ENCODE measurements at regions not wholly inside any gene's neighbourhood (a gene's known extent, or its start where the extent isn't known, plus 50 kb on each side); places are given as distances from the start of the nearest gene placed in this dataset.

DNA sequence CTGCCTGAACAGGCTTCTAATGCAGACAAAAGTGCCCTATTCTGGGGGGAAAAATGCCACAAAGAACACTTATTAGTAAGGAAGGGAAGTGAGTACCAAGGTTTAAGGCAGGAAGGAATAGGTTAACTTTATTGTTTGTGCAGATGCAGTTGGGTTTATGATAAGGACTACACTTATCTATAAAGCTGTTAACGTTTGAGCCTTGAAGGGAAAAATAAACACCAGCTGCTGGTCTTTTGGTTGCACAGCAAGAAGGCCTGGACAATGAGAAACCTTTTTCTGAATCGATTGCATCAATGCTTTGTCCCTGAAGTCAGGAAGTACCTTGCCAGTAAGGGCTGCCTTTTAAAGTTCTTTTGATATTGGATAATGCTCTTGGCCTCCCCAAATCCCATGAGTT, 407.8 kb downstream of the ATP23 start:
- ATAC-seq (no peak), DNase-seq (ENCODE audit: low spot score) (no peak)

DNA sequence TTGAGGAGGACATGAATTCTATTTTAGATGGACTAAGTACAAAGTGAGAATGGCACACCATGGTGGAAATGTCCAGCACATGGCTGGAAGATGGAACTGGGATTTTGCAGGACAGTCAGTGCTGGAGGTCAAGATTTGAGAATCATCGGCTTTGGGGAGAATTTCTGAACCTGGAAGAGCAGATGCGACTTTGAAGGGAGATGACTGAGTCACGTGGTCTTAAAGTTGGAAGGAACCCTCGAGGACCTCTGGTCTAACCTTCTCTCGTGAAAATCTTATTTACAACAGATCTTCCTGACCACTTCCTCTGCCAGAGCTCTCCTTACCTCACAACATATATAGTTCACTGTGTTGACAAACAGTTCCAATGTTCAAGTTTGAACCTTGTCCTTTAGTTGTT, 415.4 kb downstream of the ATP23 start:
- DNase-seq (ENCODE audit: low spot score) (no peak), ATAC-seq (no peak)

DNA sequence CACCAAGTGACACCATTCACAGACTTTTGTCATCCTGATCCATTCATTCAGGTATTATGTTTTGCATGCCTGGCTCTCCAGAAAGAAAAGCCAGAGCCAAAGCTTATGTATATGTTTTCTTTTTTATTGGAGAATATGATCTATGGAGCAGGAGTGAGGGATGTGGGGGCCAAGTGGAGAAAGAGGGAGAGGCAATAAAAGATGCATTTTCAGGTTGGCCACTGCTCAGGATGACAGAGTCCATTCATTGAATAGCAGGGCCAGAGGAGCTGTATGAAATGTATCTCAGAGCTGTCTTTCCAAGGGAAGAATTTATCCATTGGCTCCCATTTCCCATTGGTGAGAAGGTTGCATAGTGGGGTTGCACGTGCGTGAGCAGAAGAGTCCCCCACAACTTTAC, 416.1 kb downstream of the ATP23 start:
- ATAC-seq (no peak), DNase-seq (ENCODE audit: low spot score) (no peak)

DNA sequence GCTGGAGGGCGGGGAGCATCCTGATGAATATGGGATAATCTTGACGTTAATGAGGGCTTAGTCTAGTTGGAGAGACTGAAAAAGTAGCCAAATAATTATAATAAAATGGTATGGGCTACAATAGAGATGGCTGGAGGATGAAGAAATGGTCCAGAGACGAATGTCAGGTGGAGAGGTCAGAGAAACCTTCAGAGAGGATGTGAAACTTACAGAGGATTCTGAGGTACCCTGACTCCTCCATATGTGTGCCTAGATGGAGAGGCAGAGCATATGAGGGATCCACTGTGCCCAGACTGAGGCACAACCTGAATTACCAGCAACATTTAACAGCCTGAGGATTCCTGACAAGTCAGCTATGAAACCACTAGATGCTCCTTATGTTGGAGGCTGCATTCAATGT, 417.0 kb downstream of the ATP23 start:
- ATAC-seq (no peak), DNase-seq (ENCODE audit: low spot score) (no peak)

DNA sequence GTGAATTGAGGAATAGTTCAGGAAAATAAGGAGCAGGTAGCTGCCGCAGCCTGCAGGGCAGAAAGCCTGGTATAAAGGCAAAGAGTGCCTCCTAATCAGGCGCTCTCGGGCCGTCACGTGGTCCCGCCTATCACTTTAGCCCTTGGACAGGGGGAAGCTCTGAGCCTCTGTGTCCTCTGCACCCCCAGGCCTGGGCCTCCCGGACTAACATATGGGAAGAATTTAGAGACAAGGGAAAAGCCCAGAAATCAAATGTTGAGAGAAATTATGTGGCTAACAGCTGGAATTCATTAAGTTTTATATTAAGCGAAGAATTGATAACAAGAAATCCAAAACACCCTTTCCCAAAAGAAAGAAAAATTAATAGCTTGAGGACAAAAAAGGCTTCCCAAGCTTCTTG, 417.7 kb downstream of the ATP23 start:
- DNase-seq (ENCODE audit: low spot score), result no peak
- ATAC-seq, result no peak

DNA sequence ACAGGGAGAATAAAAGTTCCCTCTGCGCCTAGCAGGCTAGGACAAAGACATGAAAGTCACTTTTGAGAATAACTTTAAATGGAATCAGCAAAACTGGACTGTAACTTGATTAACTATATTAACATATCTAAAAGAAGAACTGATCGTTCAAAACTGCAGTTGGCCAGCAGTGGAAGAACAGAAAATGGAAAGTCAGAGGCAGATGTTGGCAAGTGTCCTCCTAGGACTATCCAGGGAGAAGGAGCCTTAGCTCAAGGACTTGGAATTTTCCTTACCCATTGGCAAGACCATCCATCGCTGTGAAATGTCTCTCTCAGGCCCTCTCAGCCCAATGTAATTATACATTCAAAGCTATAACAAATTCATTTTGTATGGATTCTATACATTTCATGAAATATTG, 419.7 kb downstream of the ATP23 start:
- DNase-seq (ENCODE audit: low spot score) (no peak), ATAC-seq (no peak)

DNA sequence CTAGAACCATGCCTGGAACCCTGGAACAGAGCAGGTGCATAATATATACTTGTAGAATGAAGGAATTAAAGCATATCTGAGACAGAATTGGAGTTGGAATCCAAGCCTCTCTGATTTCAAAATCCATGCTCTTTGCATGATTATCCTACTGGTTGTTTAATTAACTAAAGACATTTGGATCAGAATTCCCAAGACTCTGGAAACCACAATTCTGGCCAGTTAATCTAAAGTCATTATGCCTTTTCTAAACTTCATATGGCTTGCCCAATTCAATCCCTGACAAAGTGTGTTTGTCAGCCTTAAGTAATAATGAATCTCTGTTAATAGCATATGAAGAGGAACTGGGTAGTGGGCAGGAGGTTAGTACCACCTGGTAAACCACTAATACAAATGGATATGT, 422.6 kb downstream of the ATP23 start:
- DNase-seq (ENCODE audit: low spot score) (no peak), ATAC-seq (no peak)

DNA sequence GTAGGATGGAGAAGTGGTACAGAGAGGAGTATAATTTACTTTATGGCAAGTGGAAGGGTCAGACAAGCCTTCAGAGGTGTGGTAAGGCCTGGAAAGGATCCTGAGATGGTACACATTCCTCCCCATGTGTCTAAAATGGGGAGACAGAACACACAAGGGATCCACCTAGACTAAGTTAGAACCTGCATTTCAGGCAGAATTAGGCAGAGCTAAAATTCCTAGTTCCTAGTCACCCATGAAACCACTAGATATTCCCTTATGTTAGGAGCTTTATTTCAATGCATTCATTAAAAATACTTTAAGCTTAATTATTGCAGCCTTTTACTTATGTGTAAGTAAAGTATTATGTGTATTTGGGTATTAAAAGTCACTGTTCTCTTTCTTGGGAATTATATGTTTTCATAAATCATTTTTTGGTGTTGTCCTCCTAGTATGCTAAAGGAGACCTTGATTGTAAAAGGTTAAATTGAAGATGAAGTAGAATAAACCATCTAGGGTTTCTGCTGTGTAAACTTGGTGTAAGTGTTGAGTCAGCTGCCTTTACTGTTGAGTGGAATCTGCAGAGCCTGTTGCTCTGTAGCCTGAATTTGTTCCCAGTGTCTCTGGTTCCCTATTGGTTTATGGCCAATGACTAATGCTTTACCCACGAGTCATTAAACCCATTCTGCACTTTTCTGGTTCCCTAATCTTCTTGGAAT, 423.2 kb downstream of the ATP23 start:
- DNase-seq (ENCODE audit: low spot score), result no peak
- no peak for ATAC-seq

DNA sequence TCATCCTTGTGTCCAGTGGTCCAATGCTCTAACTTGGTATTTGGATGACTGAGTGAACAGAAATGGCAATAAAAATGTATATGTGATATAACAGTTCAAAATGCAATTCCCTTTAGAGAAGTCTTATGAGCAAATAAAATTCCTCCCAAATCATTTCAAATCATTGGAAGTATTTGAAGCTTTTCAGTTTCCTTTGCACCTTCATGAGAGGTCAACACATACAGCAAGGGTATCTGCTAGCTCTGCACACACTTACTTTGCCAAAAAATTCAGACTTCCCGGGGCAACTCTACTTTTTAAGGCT, 423.7 kb downstream of the ATP23 start:
- no peak for DNase-seq (ENCODE audit: low spot score)
- no peak for ATAC-seq

DNA sequence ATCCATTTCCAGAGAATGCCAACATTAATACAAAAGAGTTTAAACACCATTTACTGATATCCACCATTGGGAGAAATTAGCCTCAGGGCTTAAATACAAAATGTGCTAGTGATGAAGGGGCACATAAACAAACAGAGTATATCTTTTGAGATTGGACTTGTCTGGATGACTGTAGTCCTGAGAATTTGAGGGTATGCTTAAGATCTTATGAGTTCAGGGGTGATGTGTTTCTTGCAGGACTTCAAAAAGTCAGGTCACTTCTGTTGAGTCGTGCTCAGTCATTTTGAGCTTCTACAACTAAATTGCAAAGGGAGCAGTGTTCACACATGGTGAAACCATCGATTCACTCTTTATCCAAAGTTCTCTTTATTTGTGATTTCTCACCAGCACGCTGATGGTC, 425.7 kb downstream of the ATP23 start:
- DNase-seq (ENCODE audit: low spot score), result no peak
- ATAC-seq, result no peak

DNA sequence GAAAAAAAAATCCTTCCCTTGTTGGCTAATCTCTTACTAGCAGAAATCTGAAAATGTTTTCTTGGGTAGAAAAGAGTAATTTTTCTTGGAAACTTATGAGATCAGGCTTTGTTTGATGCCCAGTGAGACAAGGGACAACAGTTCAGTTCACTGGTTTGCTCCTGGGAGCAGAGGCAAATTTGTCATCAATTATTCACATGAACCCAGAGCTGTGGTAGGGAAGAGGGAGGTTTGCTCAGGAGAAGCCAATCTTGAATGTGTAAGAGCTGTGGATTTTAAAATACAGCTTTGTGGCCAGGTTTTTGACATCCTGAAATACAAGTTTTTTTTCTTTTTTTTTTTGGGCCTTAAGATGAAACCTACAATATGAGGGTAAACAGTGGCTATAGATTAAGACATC, 426.6 kb downstream of the ATP23 start:
- no peak for DNase-seq (ENCODE audit: low spot score)
- ATAC-seq, result no peak

DNA sequence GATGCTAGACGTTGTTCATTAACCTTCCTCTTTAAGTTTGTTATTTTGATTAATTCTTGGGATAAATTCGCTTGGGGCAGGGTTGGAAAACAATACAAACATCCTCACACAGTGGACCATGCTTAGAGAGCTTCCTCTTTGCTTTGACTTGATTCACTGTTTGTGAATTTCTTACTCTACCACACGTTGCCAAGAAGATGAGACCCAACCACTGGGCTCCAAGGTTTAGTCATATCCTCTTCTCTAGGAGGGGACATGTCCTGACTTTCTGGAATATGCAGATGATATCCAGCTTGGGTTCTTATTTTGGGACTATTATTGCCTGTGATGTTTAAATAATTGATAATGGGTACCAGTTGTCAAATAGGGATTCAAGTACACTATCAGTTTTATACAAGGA, 428.2 kb downstream of the ATP23 start:
- no peak for DNase-seq (ENCODE audit: low spot score)
- no peak for ATAC-seq

DNA sequence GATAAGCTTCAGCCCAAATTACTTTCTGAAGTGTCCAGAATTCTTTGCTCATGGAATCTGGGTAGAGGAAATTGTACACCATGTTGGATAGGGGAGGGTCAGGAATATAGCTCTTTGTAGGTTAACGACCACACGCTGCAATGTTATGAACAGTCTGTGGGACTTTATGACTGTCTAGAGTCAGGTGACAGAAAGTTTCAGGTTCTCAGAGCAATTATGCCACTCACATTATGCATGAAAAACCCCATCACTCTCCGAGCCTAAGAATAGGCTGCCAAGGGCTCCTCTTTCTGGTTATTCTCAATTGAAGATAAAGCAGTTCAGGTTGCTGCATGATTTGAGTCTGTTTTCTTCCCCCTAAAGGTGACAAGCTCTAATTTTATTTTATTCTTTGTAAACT, 430.9 kb downstream of the ATP23 start:
- no peak for DNase-seq (ENCODE audit: low spot score)
- ATAC-seq, result no peak

DNA sequence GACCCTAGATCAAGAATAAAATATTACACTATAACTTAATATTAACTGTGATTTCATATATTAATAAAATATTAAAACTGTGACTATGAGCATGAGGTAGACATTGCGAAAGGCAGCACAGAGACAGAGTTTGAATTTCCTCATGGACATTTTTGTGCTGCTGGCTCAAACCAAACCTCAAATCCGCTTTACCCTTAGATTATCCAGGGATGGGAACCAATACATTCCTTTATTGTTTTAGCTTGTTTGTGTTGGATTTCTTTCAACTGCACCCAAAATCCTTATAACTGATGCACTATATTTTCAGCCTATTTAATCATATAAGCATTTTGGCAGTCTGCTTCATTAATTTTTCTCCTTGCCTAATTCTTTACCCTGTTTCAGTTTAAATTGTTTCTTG, 436.7 kb downstream of the ATP23 start:
- DNase-seq (ENCODE audit: low spot score) (no peak), ATAC-seq (no peak)

DNA sequence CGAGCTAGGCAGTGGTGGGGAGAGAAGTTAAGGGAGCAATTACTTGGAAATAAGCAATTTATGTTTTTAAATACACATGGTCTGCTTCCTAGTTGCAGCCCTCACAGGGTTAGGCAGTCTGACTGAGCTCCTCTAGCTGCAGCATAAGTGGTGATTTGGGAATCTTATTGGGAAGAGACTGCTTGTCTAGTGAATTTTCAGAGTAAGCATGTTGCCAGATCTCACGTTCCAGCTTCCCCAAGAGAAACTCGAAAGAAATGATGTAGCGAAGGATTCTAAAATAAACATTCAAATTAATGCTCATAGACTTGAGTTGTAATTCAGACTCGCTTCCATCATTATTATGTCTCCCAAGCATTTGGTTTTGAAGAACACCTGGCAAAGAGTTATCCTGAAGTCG, 440.2 kb downstream of the ATP23 start:
- ATAC-seq (no peak), DNase-seq (ENCODE audit: low spot score) (no peak)

DNA sequence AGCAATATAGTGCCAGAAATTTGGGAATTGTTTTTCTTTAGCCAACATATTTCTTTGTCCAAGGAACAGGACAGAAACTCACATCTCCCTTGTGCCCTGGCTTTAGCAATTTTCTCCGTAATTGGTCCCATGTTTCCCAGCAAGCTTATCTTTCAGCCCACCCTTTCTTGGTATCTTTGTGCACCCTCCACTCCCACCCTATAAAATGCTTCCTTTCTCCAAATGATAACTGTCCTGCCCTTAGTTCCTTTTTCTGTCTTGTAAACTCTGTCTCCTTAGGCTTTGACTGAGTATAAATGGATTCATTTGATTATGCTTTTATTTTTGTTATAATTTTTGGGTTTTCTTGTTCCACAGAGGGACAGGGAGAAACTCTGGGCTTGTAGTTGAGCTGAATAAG, 442.8 kb downstream of the ATP23 start:
- ATAC-seq (no peak), DNase-seq (ENCODE audit: low spot score) (no peak)

DNA sequence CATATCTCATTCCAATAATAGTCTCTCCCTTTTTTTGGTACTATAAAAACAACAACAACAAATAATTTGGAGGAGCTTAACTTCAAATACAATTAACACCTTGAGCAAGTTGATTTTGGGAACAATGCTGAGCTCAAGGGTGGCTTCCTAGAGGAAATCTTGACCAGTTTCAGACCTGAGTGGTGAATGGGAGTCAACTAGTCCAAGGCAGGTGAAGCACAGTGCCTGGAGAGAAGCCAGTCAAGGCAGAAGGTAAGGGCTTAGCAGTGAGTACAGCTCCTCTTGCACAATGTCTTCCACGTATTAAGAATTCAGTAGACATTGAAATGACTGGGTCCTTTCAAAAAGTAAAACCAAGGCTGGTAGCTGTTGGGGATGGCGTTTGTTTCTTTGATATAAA, 444.8 kb downstream of the ATP23 start:
- ATAC-seq (no peak), DNase-seq (ENCODE audit: low spot score) (no peak)

DNA sequence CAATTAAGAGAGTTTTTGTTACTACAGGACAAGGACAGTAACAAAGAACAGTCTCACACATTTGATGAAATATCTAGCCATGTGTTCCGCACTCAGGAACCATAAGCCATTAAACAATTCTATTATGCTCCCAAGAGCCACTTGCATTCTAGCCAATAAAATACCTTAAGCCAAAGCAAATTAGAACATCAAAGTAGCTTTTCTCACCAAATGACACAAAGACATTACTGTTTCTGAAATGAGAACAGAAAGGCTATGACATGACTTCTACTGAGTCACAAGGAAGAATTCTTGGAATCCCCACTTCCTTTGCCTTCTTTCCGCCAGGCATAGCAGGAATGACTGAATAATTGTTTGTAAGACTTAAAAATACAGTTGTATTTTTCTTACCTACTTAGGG, 445.8 kb downstream of the ATP23 start:
- DNase-seq (ENCODE audit: low spot score), result no peak
- no peak for ATAC-seq

DNA sequence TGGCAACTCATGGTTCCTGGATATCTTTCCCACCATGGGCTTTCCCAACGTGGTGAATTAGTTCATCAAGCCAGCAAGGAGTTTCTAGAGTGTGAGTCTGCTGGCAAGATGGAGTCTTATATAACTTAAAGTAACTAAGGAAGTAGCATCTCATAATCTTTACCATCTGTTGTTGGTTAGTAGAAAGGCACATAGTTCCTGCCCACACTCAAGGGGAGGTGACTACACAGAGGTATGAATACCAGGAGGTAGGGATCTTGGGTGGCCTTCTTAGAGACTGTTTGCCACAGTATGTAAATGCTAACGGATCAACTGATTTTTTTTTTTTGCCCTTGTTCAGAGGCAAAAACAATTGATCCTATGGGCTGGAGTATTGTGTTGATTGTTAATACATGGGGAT, 446.9 kb downstream of the ATP23 start:
- no peak for ATAC-seq
- no peak for DNase-seq (ENCODE audit: low spot score)

DNA sequence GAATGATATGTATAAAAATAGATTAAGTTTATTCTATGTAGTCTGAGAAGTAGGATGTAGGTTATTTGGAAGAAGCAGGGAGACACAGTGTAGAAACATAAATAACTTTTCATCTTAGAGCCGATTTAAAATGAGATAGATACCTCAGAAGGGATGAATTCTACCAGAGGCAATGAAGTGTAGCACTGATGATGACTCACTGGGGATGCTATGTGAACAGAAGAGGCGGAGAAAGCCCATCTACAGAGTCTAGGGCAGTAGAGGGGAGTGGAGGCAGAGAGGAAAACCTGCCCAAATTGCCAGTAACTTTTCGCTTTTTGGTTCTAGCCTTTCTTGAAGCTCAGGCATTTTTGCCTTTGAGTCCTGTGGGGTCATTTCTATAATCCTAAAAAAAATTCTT, 451.8 kb downstream of the ATP23 start:
- DNase-seq (ENCODE audit: low spot score) (no peak), ATAC-seq (no peak)

DNA sequence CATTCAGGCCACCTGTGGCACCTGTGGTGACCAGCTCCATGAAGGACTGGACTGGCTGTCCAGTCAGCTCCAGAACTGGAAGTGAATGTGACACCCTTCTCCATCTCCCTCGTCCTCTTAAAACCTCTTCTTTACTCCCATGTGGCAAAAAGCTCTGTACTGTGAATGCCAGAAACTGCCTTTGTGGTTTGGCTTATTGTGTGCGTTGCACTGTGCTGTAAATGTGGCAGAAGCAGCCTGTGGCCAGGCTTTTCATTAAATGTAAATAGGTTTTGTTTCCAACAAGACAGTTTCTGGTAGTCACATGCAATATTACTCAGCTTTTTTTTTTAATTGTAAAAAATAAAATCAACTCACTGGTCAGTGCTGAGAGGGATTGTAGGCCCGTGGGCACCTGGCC, 453.7 kb downstream of the ATP23 start:
- ATAC-seq (no peak), DNase-seq (ENCODE audit: low spot score) (no peak)

DNA sequence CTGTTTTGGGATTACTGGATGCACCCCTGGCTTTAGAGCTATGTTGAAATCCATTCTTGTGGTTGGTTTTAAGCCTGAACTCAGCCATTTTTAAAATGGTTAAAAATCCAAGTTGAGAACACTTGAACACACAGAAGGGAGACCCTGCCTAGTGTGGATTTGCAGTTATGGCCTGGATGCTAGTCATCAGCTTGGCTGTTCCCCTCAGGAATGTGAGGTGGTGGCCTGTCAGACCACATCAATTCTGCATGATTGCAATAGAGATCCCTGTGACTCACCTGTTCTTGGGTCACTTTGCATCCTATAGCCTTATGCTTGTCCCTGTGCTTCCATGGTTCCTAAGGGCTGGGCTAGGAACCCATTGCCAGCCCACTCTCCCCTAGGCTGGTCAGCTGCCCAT, 454.1 kb downstream of the ATP23 start:
- ATAC-seq (no peak), DNase-seq (ENCODE audit: low spot score) (no peak)

DNA sequence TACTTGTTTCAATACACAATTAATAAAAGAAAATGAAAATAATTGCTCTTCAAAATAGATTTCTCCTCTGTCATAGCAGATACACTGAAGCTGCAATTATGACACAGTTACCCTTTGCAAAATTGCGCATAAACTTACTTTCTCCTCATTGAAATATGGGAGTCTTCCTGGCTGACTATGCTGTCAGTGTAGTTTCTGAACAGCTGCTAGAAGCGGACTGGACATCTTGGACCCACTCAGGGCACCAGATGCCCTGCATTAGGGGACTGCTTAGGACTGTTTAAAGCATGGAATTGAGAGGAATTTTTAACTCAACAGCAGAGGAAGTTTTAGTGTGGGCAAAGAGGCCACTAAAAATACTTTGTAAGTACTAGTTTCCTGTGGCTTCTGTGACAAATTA, 454.9 kb downstream of the ATP23 start:
- DNase-seq (ENCODE audit: low spot score) (no peak), ATAC-seq (no peak)

DNA sequence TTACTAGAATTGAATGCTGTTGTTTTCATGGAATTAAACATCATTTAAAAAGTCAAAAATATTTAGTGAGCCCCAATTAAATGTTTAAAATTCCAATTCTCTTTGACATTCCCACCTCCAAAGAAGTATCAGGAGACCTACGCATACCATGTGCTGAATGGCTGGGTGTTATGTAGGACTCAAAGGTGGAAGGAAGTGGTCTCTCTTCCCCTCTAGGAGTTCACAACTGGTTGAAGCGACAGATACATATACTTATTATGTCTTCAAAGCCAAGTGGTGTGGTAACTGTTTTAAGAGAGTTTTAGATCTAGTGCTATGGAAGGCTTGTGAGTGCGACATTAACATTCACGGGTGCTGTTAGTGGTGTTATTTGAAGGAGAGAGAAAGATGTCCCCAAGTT, 464.0 kb downstream of the ATP23 start:
- no peak for DNase-seq (ENCODE audit: low spot score)
- no peak for ATAC-seq

Measured in left lobe of liver (tissue), 2 donors.